Keratinocyte (primary cell): ENCODE measurements at regions not wholly inside any gene's neighbourhood (a gene's known extent, or its start where the extent isn't known, plus 50 kb on each side); places are given as distances from the start of the nearest gene placed in this dataset.

Source experiments
- DNase-seq: peaks from one replicate; pipeline ENCODE4 v3.0.0-alpha.2; 2011; ENCODE audit warnings: low read depth, missing footprints, low spot score
- FAIRE-seq: peaks from 2 replicates; lab custom pipeline; 2011; peaks lifted over from hg19 to GRCh38; lab: Jason Lieb, UNC
- H2AFZ ChIP-seq: 2 replicates; pipeline ENCODE4 v1.6.0; 2012; ENCODE audit warnings: low read length, control low read depth, inconsistent platforms; ENCODE audit not compliant: control insufficient read depth
- H3K27ac ChIP-seq: 2 replicates; pipeline ENCODE4 v1.5.1; 2011; ENCODE audit warnings: low read length; ENCODE audit not compliant: control insufficient read depth, insufficient read depth
- H3K27me3 ChIP-seq: 3 replicates; pipeline ENCODE4 v1.6.0; 2011; ENCODE audit warnings: low read length; ENCODE audit not compliant: control insufficient read depth, insufficient read depth; ENCODE audit errors: extremely low read depth
- H3K36me3 ChIP-seq, 2 experiments: 2 replicates in 1 of 2; 3 replicates in 1 of 2; pipeline ENCODE4 v1.5.1; 2011; ENCODE audit warnings: low read length in 2 of 2, mild to moderate bottlenecking in 1 of 2; ENCODE audit not compliant: control insufficient read depth in 2 of 2, insufficient read depth in 2 of 2; ENCODE audit errors: extremely low read depth in 1 of 2
- H3K4me1 ChIP-seq: 3 replicates; pipeline ENCODE4 v1.5.1; 2011; ENCODE audit warnings: low read length; ENCODE audit not compliant: control insufficient read depth, insufficient read depth; ENCODE audit errors: extremely low read depth
- H3K4me2 ChIP-seq: 3 replicates; pipeline ENCODE4 v1.6.0; 2011; ENCODE audit warnings: low read depth, low read length; ENCODE audit not compliant: control insufficient read depth, insufficient read depth; ENCODE audit errors: extremely low read depth
- H3K4me3 ChIP-seq, 3 experiments: fragments of 200-600 bp in 1 of 3; sonication (generic) in 1 of 3; 2 replicates in 2 of 3; 3 replicates in 1 of 3; pipeline ENCODE4 v1.5.1; 2011 to 2016; ENCODE audit warnings: low read length in 3 of 3, mild to moderate bottlenecking in 3 of 3, control low read depth in 2 of 3, inconsistent platforms in 1 of 3, low read depth in 1 of 3, mixed read lengths in 1 of 3, mixed run types in 1 of 3, moderate library complexity in 1 of 3; ENCODE audit not compliant: control insufficient read depth in 2 of 3, insufficient read depth in 2 of 3; ENCODE audit errors: extremely low read depth in 1 of 3
- H3K79me2 ChIP-seq: 2 replicates; pipeline ENCODE4 v1.6.0; 2012; ENCODE audit warnings: low read length; ENCODE audit not compliant: control insufficient read depth, insufficient read depth
- H3K9ac ChIP-seq: 3 replicates; pipeline ENCODE4 v1.6.0; 2011; ENCODE audit warnings: low read length; ENCODE audit not compliant: control insufficient read depth, insufficient read depth; ENCODE audit errors: extremely low read depth
- H3K9me1 ChIP-seq: 3 replicates; pipeline ENCODE4 v1.6.0; 2011; ENCODE audit warnings: low read length; ENCODE audit not compliant: control insufficient read depth, insufficient read depth; ENCODE audit errors: extremely low read depth
- H3K9me3 ChIP-seq: 2 replicates; pipeline ENCODE4 v1.5.1; 2012; ENCODE audit warnings: low read depth, low read length; ENCODE audit not compliant: control insufficient read depth
- H4K20me1 ChIP-seq: 3 replicates; pipeline ENCODE4 v1.6.0; 2011; ENCODE audit warnings: low read length; ENCODE audit not compliant: control insufficient read depth, insufficient read depth; ENCODE audit errors: extremely low read depth
- CTCF ChIP-seq, 3 experiments: IDR thresholded peaks in 1 of 3; conservative IDR thresholded peaks in 1 of 3; optimal IDR thresholded peaks in 1 of 3; 2 replicates in 2 of 3; 3 replicates in 1 of 3; pipeline versions ENCODE3 to v1.5.1; 2011; ENCODE audit warnings: low read length in 3 of 3, mild to moderate bottlenecking in 3 of 3, moderate library complexity in 2 of 3, control low read depth in 1 of 3, inconsistent platforms in 1 of 3; ENCODE audit not compliant: insufficient read depth in 2 of 3; ENCODE audit errors: extremely low read depth in 1 of 3
- EZH2 ChIP-seq: IDR thresholded peaks from one replicate; pipeline ENCODE4 v1.6.1; 2012; ENCODE audit warnings: inconsistent platforms, mild to moderate bottlenecking, low read length, moderate library complexity
- dilution Hi-C: fragments of 300-500 bp; cut with MboI; formaldehyde crosslinking; loops from one replicate; pipeline ENCODE4 v1.7.0; 2020; ENCODE audit warnings: low sequenced_read_pairs; ENCODE audit not compliant: extremely low pct_ligation_motif_present
- small RNA-seq, 3 experiments: library from RNA; depleted of rRNA; stranded (forward); fragments of <200 nt; gene quantifications; one replicate each; pipeline ENCODE3, GENCODE V24; 2012; ENCODE audit warnings: low read depth in 3 of 3, low replicate concordance in 1 of 3; ENCODE audit not compliant: insufficient read length in 3 of 3

- Histone ChIP-seq H3K27me3 (no peaks in the 10 kb centered on the region), H3K27ac (no peak overlapping the region), H2AFZ (no peak overlapping the region), H3K9ac (no peak overlapping the region), H3K36me3 (no peaks in the 10 kb centered on the region), H3K79me2 (no peaks in the 10 kb centered on the region), H3K4me3 (no peak overlapping the region), H3K9me1 (no peaks in the 10 kb centered on the region), H3K4me2 (no peak overlapping the region), H3K9me3 (no peaks in the 10 kb centered on the region), H4K20me1 (no peaks in the 10 kb centered on the region), H3K4me1 (no peaks in the 10 kb centered on the region)
- TF ChIP-seq EZH2: no peak
- no peak for TF ChIP-seq CTCF (optimal IDR thresholded peaks at IDR 0.05 in 1 of 3, IDR thresholded peaks at IDR 0.05 in 1 of 3, conservative IDR thresholded peaks at IDR 0.05 in 1 of 3; ENCODE audit: extremely low read depth in 1 of 3, insufficient read depth in 2 of 3, low read length in 3 of 3)
- dilution Hi-C loops: no loop called here
- FAIRE-seq (no peak), DNase-seq (no peak)
Observed at GRCh38 chr7:53541475-53541874, 506.0 kb downstream of the POM121L12 start.

- Histone ChIP-seq H3K4me1 (no peaks in the 10 kb centered on the region), H3K9me1 (no peaks in the 10 kb centered on the region), H3K4me2 (no peak overlapping the region), H3K79me2 (no peaks in the 10 kb centered on the region), H3K9ac (no peak overlapping the region), H3K4me3 (no peak overlapping the region), H4K20me1 (no peaks in the 10 kb centered on the region), H3K27ac (no peak overlapping the region), H3K9me3 (no peaks in the 10 kb centered on the region), H3K36me3 (no peaks in the 10 kb centered on the region), H2AFZ (no peak overlapping the region), H3K27me3 (no peaks in the 10 kb centered on the region)
- FAIRE-seq (no peak), DNase-seq (no peak)
- dilution Hi-C loops: no loop called here
- TF ChIP-seq CTCF (optimal IDR thresholded peaks at IDR 0.05 in 1 of 3, IDR thresholded peaks at IDR 0.05 in 1 of 3, conservative IDR thresholded peaks at IDR 0.05 in 1 of 3; ENCODE audit: extremely low read depth in 1 of 3, insufficient read depth in 2 of 3, low read length in 3 of 3): no peak
- no peak for TF ChIP-seq EZH2
Observed at GRCh38 chr7:53542157-53542556, 506.7 kb downstream of the POM121L12 start.

Small RNA genes lying in the stretch of these regions (small RNA-seq; reads per million reads assigned to genes)
- 0 reads per million in 3 experiments for gene RN7SKP218
- gene RNU1-14P: 1.1 to 2.5 (median 1.7) reads per million in 3 experiments
